HCT116 (cell line): ENCODE measurements at regions not wholly inside any gene's neighbourhood (a gene's known extent, or its start where the extent isn't known, plus 50 kb on each side); places are given as distances from the start of the nearest gene placed in this dataset.

Source experiments
- ATAC-seq: fragments of 200-7000 bp; cut with Tn5 transposase; 2 replicates; pipeline ENCODE4 v1.9.1; 2020; ENCODE audit warnings: mild to moderate bottlenecking, moderate library complexity
- BruUV-seq: library from RNA; stranded (reverse); fragments of 400-500 nt; replicated peaks from 2 replicates; lab custom pipeline; 2021; lab: Mats Ljungman, UMichigan
- CTCF ChIA-PET: fragments of 300-600 bp; sonication (Branson Sonifier 250); formaldehyde crosslinking; loops from one replicate; lab custom pipeline; 2021; ENCODE audit warnings: antibody characterized with exemption; lab: Charles Lee
- POLR2A ChIA-PET: fragments of 300-600, 350-600 bp; sonication (Branson Sonifier 250); formaldehyde crosslinking; loops from one replicate; lab custom pipeline; 2021; ENCODE audit warnings: antibody characterized with exemption; lab: Charles Lee
- RAD21 ChIA-PET, 2 experiments: fragments of 300-600 bp; sonication (Branson Sonifier 250); formaldehyde crosslinking; loops; one replicate each; lab custom pipeline; 2023; ENCODE audit warnings: low total read pairs in 2 of 2; ENCODE audit not compliant: uncharacterized antibody in 2 of 2, unreplicated experiment in 2 of 2, low non-redundant PET in 1 of 2; lab: Charles Lee
- DNase-seq: peaks from one replicate; pipeline ENCODE4 v3.0.0-alpha.2; 2010; ENCODE audit warnings: low read depth, low spot score
- H2AFZ ChIP-seq: fragments of 200-600 bp; shearing (Covaris generic), sonication (generic); 2 replicates; pipeline ENCODE4 v1.6.1; 2017; ENCODE audit warnings: low read depth, mixed run types, mixed read lengths, antibody characterized with exemption, low read length; ENCODE audit not compliant: poor library complexity, severe bottlenecking
- H3K27ac ChIP-seq: 2 replicates; pipeline ENCODE4 v1.5.1; 2012; ENCODE audit warnings: low read depth, low read length
- H3K27me3 ChIP-seq: fragments of 200-600 bp; sonication (generic); 2 replicates; pipeline ENCODE4 v1.6.1; 2016; ENCODE audit warnings: mixed run types, low read length, mixed read lengths; ENCODE audit not compliant: insufficient read depth
- H3K36me3 ChIP-seq, 2 experiments: fragments of 200-500 bp in 1 of 2; fragments of 200-600 bp in 1 of 2; sonication (Bioruptor generic) in 1 of 2; sonication (generic) in 1 of 2; 2 replicates each; pipeline versions ENCODE4 v1.5.1 to v1.6.1; 2014 to 2016; ENCODE audit warnings: low read length in 2 of 2, inconsistent platforms in 1 of 2, mixed read lengths in 1 of 2, mixed run types in 1 of 2; ENCODE audit not compliant: insufficient read depth in 2 of 2, control insufficient read depth in 1 of 2
- H3K4me1 ChIP-seq, 2 experiments: fragments of 200-600 bp in 1 of 2; sonication (generic) in 1 of 2; 2 replicates each; pipeline versions ENCODE4 v1.5.1 to v1.6.1; 2012 to 2017; ENCODE audit warnings: low read length in 2 of 2, inconsistent platforms in 1 of 2, mild to moderate bottlenecking in 1 of 2, mixed read lengths in 1 of 2, mixed run types in 1 of 2, moderate library complexity in 1 of 2; ENCODE audit not compliant: insufficient read depth in 2 of 2, control insufficient read depth in 1 of 2
- H3K4me2 ChIP-seq: fragments of 200-600 bp; sonication (generic); 2 replicates; pipeline ENCODE4 v1.6.1; 2017; ENCODE audit warnings: mixed run types, low read length, mixed read lengths
- H3K4me3 ChIP-seq, 2 experiments: fragments of 200-600 bp in 1 of 2; sonication (generic) in 1 of 2; replicated peaks in 1 of 2; 2 replicates each; pipeline ENCODE4 v1.5.1; 2011 to 2016; ENCODE audit warnings: low read length in 2 of 2, control low read depth in 1 of 2, low read depth in 1 of 2, mild to moderate bottlenecking in 1 of 2, mixed read lengths in 1 of 2, mixed run types in 1 of 2
- H3K79me2 ChIP-seq: fragments of 200-600 bp; sonication (generic); 2 replicates; pipeline ENCODE4 v1.6.1; 2017; ENCODE audit warnings: mild to moderate bottlenecking, mixed run types, low read length, moderate library complexity, mixed read lengths; ENCODE audit not compliant: insufficient read depth
- H3K9ac ChIP-seq: fragments of 200-600 bp; sonication (generic); 2 replicates; pipeline ENCODE4 v1.6.1; 2016; ENCODE audit warnings: low read length, mixed read lengths
- H3K9me2 ChIP-seq: fragments of 200-600 bp; sonication (generic), shearing (Covaris generic); 2 replicates; pipeline ENCODE4 v1.6.1; 2017; ENCODE audit warnings: mixed run types, mild to moderate bottlenecking, moderate library complexity; ENCODE audit not compliant: insufficient read depth
- H3K9me3 ChIP-seq, 2 experiments: fragments of 200-500 bp in 1 of 2; fragments of 200-600 bp in 1 of 2; sonication (Bioruptor generic) in 1 of 2; sonication (generic) in 1 of 2; 2 replicates each; pipeline ENCODE4 v1.6.1; 2014 to 2017; ENCODE audit warnings: low read length in 2 of 2, mixed read lengths in 2 of 2, inconsistent platforms in 1 of 2, low read depth in 1 of 2, mild to moderate bottlenecking in 1 of 2, mixed run types in 1 of 2, moderate library complexity in 1 of 2; ENCODE audit not compliant: control insufficient read depth in 1 of 2, insufficient read depth in 1 of 2
- H4K20me1 ChIP-seq: fragments of 200-600 bp; sonication (generic), shearing (Covaris generic); 2 replicates; pipeline ENCODE4 v1.6.1; 2017; ENCODE audit warnings: mixed run types, mild to moderate bottlenecking, moderate library complexity; ENCODE audit not compliant: insufficient read depth
- ELF1 ChIP-seq: IDR thresholded peaks from 2 replicates; pipeline ENCODE4 v1.6.1; 2012; ENCODE audit warnings: low read depth, borderline replicate concordance
- FOSL1 ChIP-seq: IDR thresholded peaks from 2 replicates; pipeline ENCODE4 v1.6.1; 2012; ENCODE audit warnings: low read depth
- POLR2AphosphoS5 ChIP-seq: IDR thresholded peaks from 2 replicates; pipeline ENCODE4 v1.6.1; 2011; ENCODE audit warnings: mild to moderate bottlenecking, low read depth, low read length, moderate library complexity
- RAD21 ChIP-seq: IDR thresholded peaks from 2 replicates; pipeline ENCODE4 v1.6.1; 2012; ENCODE audit warnings: low read depth, mild to moderate bottlenecking
- SIN3A ChIP-seq: IDR thresholded peaks from 2 replicates; pipeline ENCODE4 v1.6.1; 2012; ENCODE audit warnings: low read depth
- SP1 ChIP-seq: IDR thresholded peaks from 2 replicates; pipeline ENCODE4 v1.6.1; 2012; ENCODE audit warnings: low read depth
- SRF ChIP-seq: IDR thresholded peaks from 2 replicates; pipeline ENCODE4 v1.6.1; 2012; ENCODE audit warnings: low read depth
- intact Hi-C: fragments of 100-400 bp; cut with micrococcal nuclease; formaldehyde crosslinking; loops from 2 replicates; pipeline ENCODE4 v1.10.0; 2022
- TF ChIP-seq, protein P1 (sequence below): IDR thresholded peaks from 2 replicates; pipeline ENCODE4 v1.6.1; 2011; ENCODE audit warnings: mild to moderate bottlenecking, low read length, moderate library complexity; ENCODE audit not compliant: insufficient replicate concordance; ENCODE audit errors: extremely low read depth

DNA sequence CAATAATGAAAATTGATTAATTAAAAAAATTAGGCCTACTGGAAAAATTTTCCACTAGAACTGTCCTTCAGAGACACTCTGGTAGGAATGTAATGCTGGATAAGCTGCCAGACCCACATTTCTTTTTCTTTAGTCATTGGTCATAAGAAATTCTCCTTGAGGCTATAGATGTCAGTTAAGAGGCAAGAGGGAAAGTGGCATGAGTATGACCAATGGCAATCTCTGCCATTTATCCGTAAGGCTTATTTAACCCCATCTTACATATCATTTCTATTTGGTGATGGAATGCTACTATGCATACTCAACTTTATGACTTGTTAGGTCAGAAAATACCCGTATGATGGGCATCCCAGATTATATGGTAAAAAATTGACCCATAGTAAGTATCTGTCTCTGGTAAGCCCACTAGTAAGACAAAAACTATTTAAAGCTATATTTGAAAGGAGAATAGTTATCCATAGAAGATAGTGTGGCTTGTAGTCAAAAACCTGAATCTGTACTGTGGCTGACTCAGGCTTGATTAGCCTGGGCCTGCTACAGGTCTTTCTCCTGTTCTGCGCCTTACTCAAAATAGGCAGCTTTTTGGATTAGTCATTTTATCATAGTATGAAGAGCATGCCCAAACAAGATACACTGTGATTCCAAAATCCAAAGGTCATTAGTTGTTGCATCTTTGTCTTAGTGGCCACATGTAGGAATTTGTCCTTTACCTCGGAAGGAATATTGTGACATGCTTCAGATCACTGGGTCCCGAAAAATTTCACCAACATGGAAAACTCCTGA, 314.7 kb downstream of the PYDC2 start:
- ATAC-seq = no peak
- H4K20me1 ChIP-seq = no peaks in the 10 kb centered on the region
- no TSS peak for BruUV-seq
- RAD21 ChIA-PET = no interaction called here
- TF ChIP-seq FOSL1 (peak; percentile 17; the same call in 1 of the 2 replicates), SP1 (peak; percentile 30; the same call in 1 of the 2 replicates), ELF1 (no peak)
- TF ChIP-seq, protein P1, sequence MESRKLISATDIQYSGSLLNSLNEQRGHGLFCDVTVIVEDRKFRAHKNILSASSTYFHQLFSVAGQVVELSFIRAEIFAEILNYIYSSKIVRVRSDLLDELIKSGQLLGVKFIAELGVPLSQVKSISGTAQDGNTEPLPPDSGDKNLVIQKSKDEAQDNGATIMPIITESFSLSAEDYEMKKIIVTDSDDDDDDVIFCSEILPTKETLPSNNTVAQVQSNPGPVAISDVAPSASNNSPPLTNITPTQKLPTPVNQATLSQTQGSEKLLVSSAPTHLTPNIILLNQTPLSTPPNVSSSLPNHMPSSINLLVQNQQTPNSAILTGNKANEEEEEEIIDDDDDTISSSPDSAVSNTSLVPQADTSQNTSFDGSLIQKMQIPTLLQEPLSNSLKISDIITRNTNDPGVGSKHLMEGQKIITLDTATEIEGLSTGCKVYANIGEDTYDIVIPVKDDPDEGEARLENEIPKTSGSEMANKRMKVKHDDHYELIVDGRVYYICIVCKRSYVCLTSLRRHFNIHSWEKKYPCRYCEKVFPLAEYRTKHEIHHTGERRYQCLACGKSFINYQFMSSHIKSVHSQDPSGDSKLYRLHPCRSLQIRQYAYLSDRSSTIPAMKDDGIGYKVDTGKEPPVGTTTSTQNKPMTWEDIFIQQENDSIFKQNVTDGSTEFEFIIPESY = no peak
- TF ChIP-seq, all 23 proteins: peak for 2
- Histone ChIP-seq H2AFZ (peak overlapping the region; percentile 99), H3K4me2 (peak overlapping the region; percentile 74), H3K36me3 (no peaks in the 10 kb centered on the region; a peak in 1 of 4 replicates), H3K27me3 (no peaks in the 10 kb centered on the region), H3K4me3 (peak overlapping the region in 1 of 2 experiments; percentile 35; a peak in 1 of 4 replicates), H3K9ac (peak overlapping the region; percentile 52; the same call in 1 of the 2 replicates), H3K9me3 (peaks cover 0 to 6% of the 10 kb centered on the region in 2 experiments; a peak in 1 of 4 replicates), H3K4me1 (peaks cover 22 to 30% of the 10 kb centered on the region in 2 experiments), H3K9me2 (no peaks in the 10 kb centered on the region), H3K27ac (peak overlapping the region; percentile 68; the same call in 1 of the 2 replicates), H3K79me2 (no peaks in the 10 kb centered on the region)
- DNase-seq = peak; percentile 21
- ChIA-PET POLR2A (no interaction called here), CTCF (no interaction called here)
- intact Hi-C loops = no loop called here

DNA sequence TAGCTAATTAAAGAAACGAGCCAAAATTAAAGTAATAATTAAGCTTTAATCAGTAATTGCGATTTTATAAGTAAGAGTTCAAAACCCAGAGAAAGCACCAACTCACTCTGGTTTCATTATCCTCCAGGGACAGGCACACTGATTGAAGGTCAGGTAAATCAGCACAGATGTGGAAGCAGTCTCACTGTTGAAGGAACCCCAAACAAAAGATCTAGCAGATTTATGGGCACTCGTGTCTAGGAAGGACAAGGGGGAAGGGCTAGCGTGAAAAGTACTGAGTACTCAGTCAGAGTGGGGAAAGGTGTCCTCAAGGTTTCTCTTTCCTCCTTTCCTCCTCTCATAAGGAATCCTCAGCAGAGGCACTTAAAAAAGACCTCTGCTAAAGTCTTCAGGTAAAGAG, 320.1 kb downstream of the PYDC2 start:
- TF ChIP-seq POLR2AphosphoS5 (no peak), SIN3A (no peak), RAD21 (no peak), SRF (no peak)
- CTCF ChIA-PET = no interaction called here
- no peaks in the 10 kb centered on the region for H3K79me2 ChIP-seq
- H3K9ac ChIP-seq = no peak overlapping the region
- BruUV-seq = no TSS peak
- DNase-seq (no peak), ATAC-seq (no peak)
- no peak overlapping the region for H3K4me2 ChIP-seq
- no peak overlapping the region for H3K27ac ChIP-seq
- RAD21 ChIA-PET = no interaction called here
- intact Hi-C loops = no loop called here
- no peak overlapping the region for H3K4me3 ChIP-seq
- H2AFZ ChIP-seq = peak overlapping the region; percentile 7
- H3K9me3 ChIP-seq = peaks cover 0 to 6% of the 10 kb centered on the region in 2 experiments; a peak in 1 of 4 replicates
- H3K36me3 ChIP-seq = no peaks in the 10 kb centered on the region; a peak in 1 of 4 replicates
- POLR2A ChIA-PET = no interaction called here
- no peaks in the 10 kb centered on the region for H4K20me1 ChIP-seq
- H3K27me3 ChIP-seq = no peaks in the 10 kb centered on the region
- H3K4me1 ChIP-seq = peaks cover 3 to 4% of the 10 kb centered on the region in 2 experiments; a peak in 3 of 4 replicates
- no peaks in the 10 kb centered on the region for H3K9me2 ChIP-seq
